PC-9 (cell line): ENCODE measurements at regions not wholly inside any gene's neighbourhood (a gene's known extent, or its start where the extent isn't known, plus 50 kb on each side); places are given as distances from the start of the nearest gene placed in this dataset.

Experiments used
- BruUV-seq: library from RNA; stranded (reverse); fragments of 400-500 nt; replicated peaks from 2 replicates; lab custom pipeline; 2021; lab: Mats Ljungman, UMichigan
- CTCF ChIA-PET: fragments of 300-600 bp; sonication (Branson Sonifier 250); formaldehyde crosslinking; loops from one replicate; lab custom pipeline; 2022; ENCODE audit warnings: antibody characterized with exemption; lab: Charles Lee
- POLR2A ChIA-PET: fragments of 300-600 bp; sonication (Branson Sonifier 250); formaldehyde crosslinking; loops from one replicate; lab custom pipeline; 2022; ENCODE audit warnings: antibody characterized with exemption; ENCODE audit not compliant: unreplicated experiment; lab: Charles Lee
- DNase-seq, 2 experiments: peaks; one replicate each; pipeline versions ENCODE4 v3.0.0 to v3.0.0-alpha.2; 2015 to 2022; ENCODE audit warnings: mixed read lengths in 1 of 2
- H2AFZ ChIP-seq: fragments of 200-600 bp; sonication (generic); 2 replicates; pipeline ENCODE4 v1.8.1; 2017; ENCODE audit warnings: antibody characterized with exemption
- H3F3A ChIP-seq: fragments of 200-600 bp; sonication (generic); 2 replicates; pipeline ENCODE4 v1.8.1; 2017; ENCODE audit warnings: antibody characterized with exemption, mild to moderate bottlenecking, low read depth; ENCODE audit not compliant: insufficient read depth
- H3K27ac ChIP-seq: fragments of 200-600 bp; sonication (generic); 2 replicates; pipeline ENCODE4 v1.6.1; 2016; ENCODE audit warnings: mixed run types
- H3K27me3 ChIP-seq: fragments of 200-600 bp; sonication (generic); 2 replicates; pipeline ENCODE4 v1.6.1; 2016; ENCODE audit warnings: low read depth, mixed run types; ENCODE audit not compliant: insufficient read depth
- H3K36me3 ChIP-seq: fragments of 200-600 bp; sonication (generic); 2 replicates; pipeline ENCODE4 v1.6.1; 2016; ENCODE audit warnings: low read depth, mixed run types
- H3K4me1 ChIP-seq: fragments of 200-600 bp; sonication (generic); replicated peaks from 2 replicates; pipeline ENCODE4 v1.6.1; 2016; ENCODE audit warnings: mixed run types; ENCODE audit not compliant: insufficient read depth
- H3K4me2 ChIP-seq: fragments of 200-600 bp; sonication (generic); 2 replicates; pipeline ENCODE4 v1.6.1; 2017; ENCODE audit warnings: mixed run types
- H3K4me3 ChIP-seq: fragments of 200-600 bp; sonication (generic); 2 replicates; pipeline ENCODE4 v1.6.1; 2016; ENCODE audit warnings: mixed run types
- H3K79me2 ChIP-seq: fragments of 200-600 bp; sonication (generic); 2 replicates; pipeline ENCODE4 v1.6.1; 2017; ENCODE audit warnings: low read depth, mixed run types
- H3K9me2 ChIP-seq: fragments of 200-600 bp; sonication (generic); 2 replicates; pipeline ENCODE4 v1.8.1; 2017; ENCODE audit warnings: mild to moderate bottlenecking; ENCODE audit not compliant: insufficient read depth
- H3K9me3 ChIP-seq: fragments of 200-600 bp; sonication (generic); 2 replicates; pipeline ENCODE4 v1.8.1; 2016; ENCODE audit warnings: low read depth; ENCODE audit not compliant: insufficient read depth
- H4K20me1 ChIP-seq: fragments of 200-600 bp; sonication (generic); 2 replicates; pipeline ENCODE4 v1.8.1; 2017; ENCODE audit not compliant: insufficient read depth
- CTCF ChIP-seq: fragments of 200-600 bp; sonication (generic); conservative IDR thresholded peaks from 2 replicates; pipeline ENCODE4 v1.6.1; 2017; ENCODE audit warnings: mixed run types, antibody characterized with exemption, mild to moderate bottlenecking, moderate library complexity
- EZH2 ChIP-seq: fragments of 200-600 bp; sonication (generic); IDR thresholded peaks from 2 replicates; pipeline ENCODE4 v1.8.0; 2017; ENCODE audit warnings: antibody characterized with exemption, low read depth
- intact Hi-C: fragments of 100-400 bp; cut with micrococcal nuclease; formaldehyde crosslinking; loops from one replicate; pipeline ENCODE4 v1.10.0; 2022; ENCODE audit not compliant: unreplicated experiment

- DNase-seq, result no peak
- Histone ChIP-seq H3K9me2 (no peaks in the 10 kb centered on the region), H3K79me2 (no peaks in the 10 kb centered on the region), H2AFZ (no peak overlapping the region), H3K4me3 (no peak overlapping the region), H4K20me1 (no peaks in the 10 kb centered on the region), H3F3A (no peaks in the 10 kb centered on the region), H3K27ac (no peak overlapping the region), H3K36me3 (no peaks in the 10 kb centered on the region), H3K4me2 (no peak overlapping the region), H3K4me1 (no peaks in the 10 kb centered on the region), H3K9me3 (no peaks in the 10 kb centered on the region), H3K27me3 (peaks cover 46% of the 10 kb centered on the region)
- intact Hi-C loops, result no loop called here
- BruUV-seq, result no TSS peak
- no peak for TF ChIP-seq EZH2
- no peak for TF ChIP-seq CTCF
- CTCF ChIA-PET, result no interaction called here
- POLR2A ChIA-PET, result no interaction called here
Measured at GRCh38 chr11:133747409-133747808, 97.9 kb downstream of the SPATA19 start.

- Histone ChIP-seq H3K9me3 (no peaks in the 10 kb centered on the region), H3K79me2 (no peaks in the 10 kb centered on the region), H3K27ac (no peak overlapping the region), H3F3A (no peaks in the 10 kb centered on the region), H3K4me1 (no peaks in the 10 kb centered on the region), H3K4me2 (no peak overlapping the region), H4K20me1 (no peaks in the 10 kb centered on the region), H3K4me3 (no peak overlapping the region), H3K9me2 (no peaks in the 10 kb centered on the region), H2AFZ (no peak overlapping the region), H3K36me3 (no peaks in the 10 kb centered on the region), H3K27me3 (peaks cover 42% of the 10 kb centered on the region)
- no peak for TF ChIP-seq CTCF
- TF ChIP-seq EZH2, result no peak
- ChIA-PET CTCF (no interaction called here), POLR2A (no interaction called here)
- no TSS peak for BruUV-seq
- intact Hi-C loops, result no loop called here
- DNase-seq, result no peak
Measured at GRCh38 chr11:133746663-133747306, 98.5 kb downstream of the SPATA19 start.

GRCh38 chr11:133745791-133746190, 99.5 kb downstream of the SPATA19 start:
- BruUV-seq, result no TSS peak
- Histone ChIP-seq H3K4me3 (no peak overlapping the region), H3K27ac (no peak overlapping the region), H3K9me2 (no peaks in the 10 kb centered on the region), H3K79me2 (no peaks in the 10 kb centered on the region), H3K36me3 (no peaks in the 10 kb centered on the region), H4K20me1 (no peaks in the 10 kb centered on the region), H3K4me1 (no peaks in the 10 kb centered on the region), H3K4me2 (no peak overlapping the region), H2AFZ (no peak overlapping the region), H3F3A (no peaks in the 10 kb centered on the region), H3K9me3 (no peaks in the 10 kb centered on the region), H3K27me3 (peaks cover 40% of the 10 kb centered on the region)
- ChIA-PET CTCF (no interaction called here), POLR2A (no interaction called here)
- DNase-seq, result no peak
- intact Hi-C loops, result no loop called here
- no peak for TF ChIP-seq CTCF
- no peak for TF ChIP-seq EZH2
